CD14-positive monocyte (primary cell): ENCODE measurements at regions not wholly inside any gene's neighbourhood (a gene's known extent, or its start where the extent isn't known, plus 50 kb on each side); places are given as distances from the start of the nearest gene placed in this dataset.

Experiments used
- DNase-seq, 3 donors: peaks; one replicate each; pipeline ENCODE4 v3.0.0-alpha.2; 2011 to 2022
- H2AFZ ChIP-seq: 2 replicates; pipeline ENCODE4 v1.6.0; 2012; ENCODE audit warnings: mild to moderate bottlenecking, low read depth, low read length, inconsistent platforms; ENCODE audit not compliant: insufficient read depth, poor library complexity, severe bottlenecking
- H3K27ac ChIP-seq, 2 donors: 1 replicate in 1 of 2; 2 replicates in 1 of 2; pipeline ENCODE4 v1.5.1; 2012 to 2013; ENCODE audit warnings: low read length in 2 of 2, control low read depth in 1 of 2, inconsistent platforms in 1 of 2, low read depth in 1 of 2, mild to moderate bottlenecking in 1 of 2
- H3K27me3 ChIP-seq, 2 donors: one replicate each; pipeline versions ENCODE4 v1.6.0 to v1.6.1; 2011 to 2013; ENCODE audit warnings: low read length in 2 of 2; ENCODE audit not compliant: control insufficient read depth in 2 of 2, insufficient read depth in 2 of 2
- H3K36me3 ChIP-seq, 2 donors: replicated peaks in 1 of 2; 1 replicate in 1 of 2; 2 replicates in 1 of 2; pipeline versions ENCODE4 v1.5.1 to v1.6.1; 2012 to 2013; ENCODE audit warnings: low read length in 2 of 2, control low read depth in 1 of 2, inconsistent platforms in 1 of 2, mild to moderate bottlenecking in 1 of 2; ENCODE audit not compliant: insufficient read depth in 2 of 2, control insufficient read depth in 1 of 2
- H3K4me1 ChIP-seq, 2 donors: 1 replicate in 1 of 2; 2 replicates in 1 of 2; pipeline versions ENCODE4 v1.5.1 to v1.6.1; 2012 to 2013; ENCODE audit warnings: low read length in 2 of 2, control low read depth in 1 of 2, inconsistent platforms in 1 of 2, mild to moderate bottlenecking in 1 of 2, moderate library complexity in 1 of 2; ENCODE audit not compliant: insufficient read depth in 2 of 2, control insufficient read depth in 1 of 2
- H3K4me2 ChIP-seq: replicated peaks from 2 replicates; pipeline ENCODE3; 2012; ENCODE audit warnings: low read length, moderate library complexity, mild to moderate bottlenecking; ENCODE audit not compliant: poor library complexity, severe bottlenecking; ENCODE audit errors: extremely low read depth
- H3K4me3 ChIP-seq, 3 experiments: fragments of 200-600 bp in 1 of 3; sonication (generic) in 1 of 3; replicated peaks in 1 of 3; 1 replicate in 2 of 3; 2 replicates in 1 of 3; pipeline ENCODE4 v1.5.1; 2011 to 2013; ENCODE audit warnings: low read length in 3 of 3, mild to moderate bottlenecking in 3 of 3, control low read depth in 2 of 3, low read depth in 2 of 3, inconsistent platforms in 1 of 3, moderate library complexity in 1 of 3
- H3K79me2 ChIP-seq: 2 replicates; pipeline ENCODE4 v1.6.0; 2012; ENCODE audit warnings: mild to moderate bottlenecking, control low read depth, inconsistent platforms, low read length, moderate library complexity; ENCODE audit not compliant: insufficient read depth
- H3K9ac ChIP-seq: 2 replicates; pipeline ENCODE4 v1.6.0; 2017; ENCODE audit warnings: low read length, mild to moderate bottlenecking; ENCODE audit not compliant: insufficient read depth, poor library complexity, severe bottlenecking
- H3K9me3 ChIP-seq, 2 donors: replicated peaks in 1 of 2; 1 replicate in 1 of 2; 2 replicates in 1 of 2; pipeline versions ENCODE4 v1.5.1 to v1.6.1; 2012 to 2013; ENCODE audit warnings: low read length in 2 of 2, control low read depth in 1 of 2; ENCODE audit not compliant: control insufficient read depth in 1 of 2, insufficient read depth in 1 of 2
- H4K20me1 ChIP-seq: 2 replicates; pipeline ENCODE4 v1.6.0; 2012; ENCODE audit warnings: mild to moderate bottlenecking, low read length, control low read depth, moderate library complexity; ENCODE audit not compliant: insufficient read depth
- H3K27ac Mint-ChIP-seq, 7 donors: one replicate each; pipeline ENCODE4 v1.8.0; 2020; ENCODE audit warnings: mild to moderate bottlenecking in 7 of 7, mixed read lengths in 7 of 7, moderate library complexity in 6 of 7, inconsistent platforms in 2 of 7
- H3K27me3 Mint-ChIP-seq, 3 donors: one replicate each; pipeline ENCODE4 v1.8.0; 2021 to 2022; ENCODE audit warnings: low read depth in 3 of 3, mild to moderate bottlenecking in 3 of 3, mixed read lengths in 3 of 3, moderate library complexity in 3 of 3, inconsistent platforms in 1 of 3
- H3K36me3 Mint-ChIP-seq, 2 donors: one replicate each; pipeline ENCODE4 v1.8.0; 2020; ENCODE audit warnings: mixed read lengths in 2 of 2, inconsistent platforms in 1 of 2, mild to moderate bottlenecking in 1 of 2
- H3K4me1 Mint-ChIP-seq: one replicate; pipeline ENCODE4 v1.8.0; 2020; ENCODE audit warnings: mild to moderate bottlenecking, mixed read lengths
- H3K4me3 Mint-ChIP-seq, 2 donors: one replicate each; pipeline ENCODE4 v1.8.0; 2020; ENCODE audit warnings: mild to moderate bottlenecking in 2 of 2, mixed read lengths in 2 of 2, moderate library complexity in 1 of 2
- H3K9me3 Mint-ChIP-seq, 7 donors: one replicate each; pipeline ENCODE4 v1.8.0; 2020 to 2022; ENCODE audit warnings: mixed read lengths in 7 of 7, mild to moderate bottlenecking in 6 of 7, moderate library complexity in 6 of 7, inconsistent platforms in 2 of 7
- WGBS: methylation state at CpG from one replicate; pipeline ENCODE4 v1.1.5; 2013; ENCODE audit warnings: missing lambda C conversion rate; ENCODE audit not compliant: insufficient coverage; 5-methylcytosine and 5-hydroxymethylcytosine counted together
- intact Hi-C, 2 donors: fragments of 100-400 bp; cut with micrococcal nuclease; formaldehyde crosslinking; loops; one replicate each; pipeline versions ENCODE4 v1.15.0 to v1.15.1; 2023
- TF ChIP-seq, protein P1 (sequence below): fragments of 200-600 bp; IDR thresholded peaks from one replicate; pipeline ENCODE4 v1.8.0; 2022; ENCODE audit warnings: antibody characterized with exemption, mild to moderate bottlenecking

- Histone ChIP-seq H3K9ac (no peak overlapping the region), H3K27ac (no peak overlapping the region), H2AFZ (no peak overlapping the region), H3K9me3 (no peaks in the 10 kb centered on the region), H3K36me3 (no peaks in the 10 kb centered on the region), H3K79me2 (no peaks in the 10 kb centered on the region), H3K4me2 (no peak overlapping the region), H4K20me1 (no peaks in the 10 kb centered on the region), H3K4me1 (no peaks in the 10 kb centered on the region), H3K27me3 (peaks cover 0 to 4% of the 10 kb centered on the region in 2 donors), H3K4me3 (no peak overlapping the region)
- Mint-ChIP-seq H3K36me3 (no peaks in the 10 kb centered on the region), H3K27me3 (peaks cover 9 to 18% (median 9%) of the 10 kb centered on the region in 3 donors), H3K27ac (peak overlapping the region in 2 of 7 donors; percentile 30 to 42), H3K4me1 (no peaks in the 10 kb centered on the region), H3K4me3 (no peak overlapping the region), H3K9me3 (peaks cover 0 to 9% (median 0%) of the 10 kb centered on the region in 7 donors)
- no peak for DNase-seq
- intact Hi-C loops, result no loop called here
- TF ChIP-seq, protein P1, sequence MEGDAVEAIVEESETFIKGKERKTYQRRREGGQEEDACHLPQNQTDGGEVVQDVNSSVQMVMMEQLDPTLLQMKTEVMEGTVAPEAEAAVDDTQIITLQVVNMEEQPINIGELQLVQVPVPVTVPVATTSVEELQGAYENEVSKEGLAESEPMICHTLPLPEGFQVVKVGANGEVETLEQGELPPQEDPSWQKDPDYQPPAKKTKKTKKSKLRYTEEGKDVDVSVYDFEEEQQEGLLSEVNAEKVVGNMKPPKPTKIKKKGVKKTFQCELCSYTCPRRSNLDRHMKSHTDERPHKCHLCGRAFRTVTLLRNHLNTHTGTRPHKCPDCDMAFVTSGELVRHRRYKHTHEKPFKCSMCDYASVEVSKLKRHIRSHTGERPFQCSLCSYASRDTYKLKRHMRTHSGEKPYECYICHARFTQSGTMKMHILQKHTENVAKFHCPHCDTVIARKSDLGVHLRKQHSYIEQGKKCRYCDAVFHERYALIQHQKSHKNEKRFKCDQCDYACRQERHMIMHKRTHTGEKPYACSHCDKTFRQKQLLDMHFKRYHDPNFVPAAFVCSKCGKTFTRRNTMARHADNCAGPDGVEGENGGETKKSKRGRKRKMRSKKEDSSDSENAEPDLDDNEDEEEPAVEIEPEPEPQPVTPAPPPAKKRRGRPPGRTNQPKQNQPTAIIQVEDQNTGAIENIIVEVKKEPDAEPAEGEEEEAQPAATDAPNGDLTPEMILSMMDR, result peak; percentile 51
- WGBS, result 63% methylated on average over 8 of the region's 20 CpGs
Observed at GRCh38 chr6:10465629-10466499, 51.0 kb upstream of the TFAP2A start.
